HG02852 (cell line): ENCODE measurements at regions not wholly inside any gene's neighbourhood (a gene's known extent, or its start where the extent isn't known, plus 50 kb on each side); places are given as distances from the start of the nearest gene placed in this dataset.

Experiments used
- ATAC-seq: cut with Tn5 transposase; IDR thresholded peaks from one replicate; pipeline ENCODE4 v1.9.1; 2021; ENCODE audit warnings: mild to moderate bottlenecking, moderate library complexity; ENCODE audit not compliant: unreplicated experiment

- no peak for ATAC-seq
These were observed 113.7 kb downstream of the FOXA2 start for GRCh38 chr20:22470620-22471026.

DNA sequence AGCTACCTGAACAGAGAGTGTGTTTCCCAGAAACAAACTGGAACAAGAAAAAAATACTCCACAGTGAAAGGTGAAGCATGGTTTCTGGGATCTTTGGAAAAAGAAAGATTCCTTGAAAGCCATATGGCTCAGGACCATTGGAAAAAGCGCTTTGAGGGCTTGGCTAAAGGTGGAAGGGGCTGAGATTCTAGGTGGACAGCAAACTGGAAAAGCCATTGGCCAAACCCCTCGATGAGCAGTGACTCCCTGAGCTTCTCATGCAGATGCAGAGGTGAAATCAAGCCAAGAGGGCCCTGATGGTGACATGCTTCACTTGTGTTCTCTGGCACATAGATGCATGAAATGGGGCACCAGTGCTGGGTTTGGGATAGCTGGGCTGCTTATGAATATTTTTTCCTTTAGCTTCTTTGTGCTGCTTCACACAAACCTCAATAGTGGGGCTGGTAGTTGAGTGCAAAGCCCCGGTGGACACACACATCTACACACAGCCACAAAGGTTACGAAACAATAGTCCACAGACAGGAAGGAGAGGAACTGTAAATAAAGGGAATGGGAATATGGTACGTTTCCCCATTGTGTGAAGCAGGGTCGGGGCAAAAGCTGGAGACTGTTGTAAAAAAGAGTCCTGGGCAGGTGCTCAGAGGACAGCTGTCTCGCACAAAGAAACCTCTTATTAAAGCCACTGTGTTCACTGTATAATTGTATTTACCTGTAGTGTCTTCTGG lies 117.8 kb downstream of the FOXA2 start:
- no peak for ATAC-seq

DNA sequence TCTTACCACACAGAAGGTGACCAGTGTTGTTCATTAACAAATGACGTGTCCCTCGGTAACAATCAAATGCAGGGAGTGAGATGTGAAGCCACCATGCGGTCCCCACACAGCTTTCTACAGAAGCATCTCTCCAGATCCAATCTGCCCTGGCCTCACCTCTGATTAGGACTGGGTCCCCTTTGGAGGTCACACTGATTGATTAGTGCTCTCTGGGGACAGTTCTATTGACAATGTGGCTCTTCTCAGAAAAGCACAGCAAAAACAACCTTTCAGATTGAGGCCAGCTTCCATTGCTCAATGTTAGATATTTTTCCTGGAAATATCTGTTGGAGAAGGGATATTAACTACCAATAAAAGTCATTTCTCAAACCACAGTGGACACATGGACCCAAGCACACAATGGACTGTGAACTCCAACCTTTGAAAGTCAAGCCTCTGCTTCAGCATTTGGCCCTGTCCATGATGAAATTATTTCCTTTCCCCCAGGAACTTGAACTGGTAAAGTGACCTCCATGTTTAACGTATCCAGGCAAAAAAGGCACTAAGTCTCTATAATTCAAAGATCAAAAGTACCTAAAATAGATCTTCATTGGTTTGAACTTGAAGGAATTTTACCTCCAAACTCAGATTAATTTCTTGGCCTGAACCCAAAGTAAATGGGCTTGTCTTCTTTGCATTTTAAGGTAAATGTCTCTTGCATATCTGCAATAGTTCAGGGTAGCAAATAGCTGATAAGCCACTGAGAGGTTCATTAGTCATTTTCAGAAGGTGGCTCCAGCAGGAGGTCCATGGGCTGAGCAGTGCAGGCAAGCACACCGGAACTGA lies 118.5 kb downstream of the FOXA2 start:
- no peak for ATAC-seq

DNA sequence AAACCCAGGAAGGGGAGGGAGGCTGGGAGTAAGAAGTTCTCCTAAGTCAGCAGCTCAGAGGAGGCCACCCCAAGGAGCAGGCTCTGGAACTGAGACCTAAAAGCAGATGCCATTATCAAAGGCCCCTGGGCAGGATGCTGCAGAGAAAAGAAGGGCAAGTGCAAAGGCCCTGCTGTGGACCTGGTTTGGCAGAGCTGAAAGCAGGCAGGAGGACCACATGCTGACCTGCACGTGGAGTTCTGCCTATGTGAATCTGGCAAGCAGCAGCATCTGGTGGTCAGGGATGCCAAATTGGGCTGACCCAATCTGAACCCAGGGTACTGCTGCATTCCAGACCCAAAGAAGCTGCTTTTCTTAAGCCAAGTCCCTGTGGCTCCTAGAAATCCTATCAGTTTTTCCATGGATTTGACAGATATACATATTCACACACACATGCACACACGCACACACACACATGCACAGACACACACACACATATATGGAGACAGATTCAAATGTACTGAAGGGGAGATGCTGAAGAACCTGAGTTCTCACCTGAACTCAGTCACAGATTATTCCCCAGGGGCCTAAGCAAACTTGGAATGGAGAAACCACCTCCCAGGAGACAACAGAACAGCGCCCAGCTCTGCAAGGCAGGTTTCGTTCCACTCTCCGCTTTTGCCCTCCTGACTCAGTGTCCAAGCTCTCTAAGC lies 119.9 kb downstream of the FOXA2 start:
- ATAC-seq: no peak

GRCh38 chr20:22462975-22463914 lies 121.1 kb downstream of the FOXA2 start:
- no peak for ATAC-seq

GRCh38 chr20:22460803-22461202 lies 123.6 kb downstream of the FOXA2 start:
- no peak for ATAC-seq

- no peak for ATAC-seq
These were observed 124.1 kb downstream of the FOXA2 start for GRCh38 chr20:22460231-22460630.

GRCh38 chr20:22459754-22460153 lies 124.6 kb downstream of the FOXA2 start:
- ATAC-seq: no peak

GRCh38 chr20:22456109-22456508 lies 128.3 kb downstream of the FOXA2 start:
- no peak for ATAC-seq

- no peak for ATAC-seq
These were observed 129.1 kb downstream of the FOXA2 start for GRCh38 chr20:22455259-22455658.

DNA sequence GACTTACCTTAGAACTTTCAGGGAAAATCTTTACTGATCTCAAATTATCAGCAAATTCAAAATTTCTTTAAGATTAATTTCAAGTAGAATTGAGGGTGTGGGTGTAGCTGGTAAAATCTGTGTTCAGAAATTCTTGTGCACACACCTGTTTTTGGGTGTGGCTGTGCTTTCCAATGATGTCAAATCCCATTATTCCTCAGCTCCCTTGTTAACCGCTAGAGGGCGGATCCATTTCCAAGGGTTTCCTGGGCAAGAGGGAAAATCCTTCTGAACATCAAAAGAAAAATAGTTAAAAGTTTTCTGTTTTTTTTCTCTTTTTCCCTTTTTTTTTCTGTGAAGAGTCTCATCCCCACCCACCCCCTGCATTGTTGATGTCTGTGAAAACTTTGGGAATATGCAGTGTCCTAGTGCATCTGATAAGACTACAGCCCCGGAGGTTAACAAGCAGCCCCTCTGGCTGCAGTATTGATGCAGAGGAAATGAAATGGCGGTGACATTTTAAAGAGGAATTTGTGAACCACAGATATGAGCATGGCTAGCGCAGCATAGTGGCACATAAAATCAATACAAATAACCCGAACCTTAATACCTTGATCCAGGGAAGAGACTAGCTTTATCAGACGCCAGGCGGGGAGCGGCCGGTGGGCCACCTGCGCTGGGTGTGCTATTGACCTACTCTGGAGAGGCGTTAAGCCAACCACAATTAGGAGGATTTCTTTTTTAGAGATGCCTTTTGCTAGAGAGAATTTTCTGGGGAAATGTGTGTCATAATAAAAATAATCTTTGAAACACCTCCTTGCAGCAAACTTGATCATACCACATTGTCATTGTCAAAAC lies 130.9 kb downstream of the FOXA2 start:
- no peak for ATAC-seq

DNA sequence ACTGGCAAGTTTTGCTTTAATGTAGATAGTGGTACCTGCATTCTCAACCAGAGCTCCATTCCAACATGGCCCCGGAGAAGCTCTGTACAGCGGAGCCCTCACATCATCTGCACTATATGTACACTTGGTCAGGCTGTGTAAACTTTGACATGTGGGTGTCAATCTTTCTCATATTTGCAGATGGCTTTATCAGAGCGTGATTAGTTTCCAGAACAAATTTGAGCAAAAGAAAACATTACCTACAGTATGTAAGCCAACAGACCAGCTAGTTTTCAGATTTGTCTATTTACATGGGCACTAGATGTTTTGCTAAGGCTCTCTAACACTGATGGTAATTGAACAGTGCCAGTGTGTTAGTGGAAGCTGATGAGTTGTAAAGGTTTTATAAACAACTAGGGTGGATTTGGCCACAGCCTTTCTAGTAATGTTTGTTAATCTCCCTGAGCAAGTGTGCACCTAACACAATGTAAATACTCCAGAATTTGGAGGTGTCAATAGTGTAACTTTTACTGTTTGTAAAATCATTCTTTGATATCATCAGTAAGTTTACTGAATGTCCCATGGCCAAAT lies 131.8 kb downstream of the FOXA2 start:
- no peak for ATAC-seq

- no peak for ATAC-seq
These were observed 133.8 kb downstream of the FOXA2 start for GRCh38 chr20:22450537-22450936.

- no peak for ATAC-seq
These were observed 135.0 kb downstream of the FOXA2 start for GRCh38 chr20:22449188-22449973.

DNA sequence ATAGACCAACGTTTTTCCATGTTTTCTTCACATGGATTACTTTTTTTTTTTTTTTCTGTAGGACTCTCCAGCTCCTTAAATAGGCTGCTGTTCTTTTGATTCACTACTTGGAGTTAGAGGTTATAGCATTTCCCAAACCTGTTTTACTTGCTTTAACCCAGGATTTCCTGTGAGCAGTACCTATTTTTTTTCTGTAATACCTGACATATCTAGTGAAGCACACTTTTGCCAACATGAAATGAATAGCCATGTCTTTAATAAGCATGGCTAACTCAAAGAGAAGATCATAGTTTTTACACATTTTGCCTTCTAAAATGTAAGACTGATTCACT lies 137.0 kb downstream of the FOXA2 start:
- no peak for ATAC-seq

- ATAC-seq: no peak
These were observed 137.5 kb downstream of the FOXA2 start for GRCh38 chr20:22446613-22447446.

- ATAC-seq: no peak
These were observed 142.1 kb downstream of the FOXA2 start for GRCh38 chr20:22442318-22442717.

GRCh38 chr20:22438926-22439325 lies 145.4 kb downstream of the FOXA2 start:
- no peak for ATAC-seq
